H1 (cell line): ENCODE measurements at regions not wholly inside any gene's neighbourhood (a gene's known extent, or its start where the extent isn't known, plus 50 kb on each side); places are given as distances from the start of the nearest gene placed in this dataset.

ENCODE experiments used
- CTCF ChIA-PET: fragments of 300-600 bp; sonication (Branson Sonifier 250); formaldehyde crosslinking; loops from one replicate; lab custom pipeline; 2021; ENCODE audit not compliant: partially characterized antibody; lab: Charles Lee
- POLR2A ChIA-PET: fragments of 300-600 bp; sonication (Branson Sonifier 250); formaldehyde crosslinking; loops from one replicate; lab custom pipeline; 2021; ENCODE audit warnings: inconsistent platforms; ENCODE audit not compliant: partially characterized antibody; lab: Charles Lee
- DNase-seq, 2 experiments: peaks; one replicate each; pipeline versions ENCODE4 v3.0.0 to v3.0.0-alpha.2; 2010 to 2022; ENCODE audit warnings: low spot score in 2 of 2, low read depth in 1 of 2, mixed read lengths in 1 of 2
- FAIRE-seq: peaks from 2 replicates; lab custom pipeline; 2011; peaks lifted over from hg19 to GRCh38; lab: Jason Lieb, UNC
- H2AFZ ChIP-seq: 2 replicates; pipeline ENCODE4 v1.8.1; 2012; ENCODE audit warnings: low read length, inconsistent platforms
- H2AK5ac ChIP-seq: 2 replicates; pipeline ENCODE4 v1.6.1; 2013; ENCODE audit warnings: low read depth, low read length
- H2BK120ac ChIP-seq: replicated peaks from 2 replicates; pipeline ENCODE3; 2013; ENCODE audit warnings: low read depth, low read length, inconsistent platforms
- H2BK12ac ChIP-seq: 2 replicates; pipeline ENCODE4 v1.6.1; 2013; ENCODE audit warnings: low read depth, low read length
- H2BK15ac ChIP-seq: 2 replicates; pipeline ENCODE4 v1.6.1; 2013; ENCODE audit warnings: low read length
- H2BK20ac ChIP-seq: 2 replicates; pipeline ENCODE4 v1.6.1; 2013; ENCODE audit warnings: low read length
- H2BK5ac ChIP-seq: 2 replicates; pipeline ENCODE4 v1.6.1; 2013; ENCODE audit warnings: low read depth, low read length
- H3K14ac ChIP-seq: 2 replicates; pipeline ENCODE4 v1.6.1; 2013; ENCODE audit warnings: inconsistent platforms; ENCODE audit not compliant: insufficient read length
- H3K18ac ChIP-seq: 2 replicates; pipeline ENCODE4 v1.6.1; 2013; ENCODE audit warnings: low read length; ENCODE audit errors: extremely low read depth
- H3K23ac ChIP-seq: 2 replicates; pipeline ENCODE4 v1.6.1; 2013; ENCODE audit warnings: inconsistent platforms; ENCODE audit not compliant: insufficient read length
- H3K23me2 ChIP-seq: 2 replicates; pipeline ENCODE4 v1.6.1; 2013; ENCODE audit warnings: low read depth, low read length
- H3K27ac ChIP-seq: 2 replicates; pipeline ENCODE4 v1.6.1; 2011; ENCODE audit warnings: low read depth, low read length, inconsistent platforms
- H3K27me3 ChIP-seq, 4 experiments: replicated peaks in 1 of 4; 1 replicate in 1 of 4; 2 replicates in 3 of 4; pipeline versions ENCODE4 v1.6.1 to v1.8.1; 2011 to 2013; ENCODE audit warnings: low read length in 3 of 4, mild to moderate bottlenecking in 3 of 4, inconsistent platforms in 2 of 4, mixed read lengths in 2 of 4, moderate library complexity in 1 of 4; ENCODE audit not compliant: control insufficient read depth in 3 of 4, insufficient read depth in 3 of 4; ENCODE audit errors: extremely low read depth in 1 of 4
- H3K36me3 ChIP-seq, 4 experiments: 2 replicates each; pipeline versions ENCODE4 v1.6.1 to v1.8.1; 2011 to 2013; ENCODE audit warnings: mild to moderate bottlenecking in 4 of 4, low read length in 3 of 4, moderate library complexity in 2 of 4, control low read depth in 1 of 4, inconsistent platforms in 1 of 4; ENCODE audit not compliant: insufficient read depth in 4 of 4, control insufficient read depth in 2 of 4
- H3K4ac ChIP-seq: replicated peaks from 2 replicates; pipeline ENCODE3; 2013; ENCODE audit warnings: low read length, low read depth, mixed read lengths, inconsistent platforms; ENCODE audit not compliant: insufficient read length
- H3K4me1 ChIP-seq, 4 experiments: replicated peaks in 1 of 4; 1 replicate in 1 of 4; 2 replicates in 3 of 4; pipeline versions ENCODE4 v1.6.1 to v1.8.1; 2011 to 2013; ENCODE audit warnings: low read length in 3 of 4, inconsistent platforms in 2 of 4, mixed read lengths in 1 of 4; ENCODE audit not compliant: insufficient read depth in 4 of 4, control insufficient read depth in 3 of 4
- H3K4me2 ChIP-seq, 2 experiments: 2 replicates each; pipeline versions ENCODE4 v1.6.1 to v1.8.1; 2011 to 2013; ENCODE audit warnings: low read depth in 2 of 2, low read length in 2 of 2, control low read depth in 1 of 2, inconsistent platforms in 1 of 2, mild to moderate bottlenecking in 1 of 2; ENCODE audit not compliant: insufficient read depth in 1 of 2
- H3K4me3 ChIP-seq, 4 experiments: fragments of 200-600, 300-600 bp in 1 of 4; sonication (generic), shearing (Covaris generic), sonication (Bioruptor Twin) in 1 of 4; 2 replicates each; pipeline versions ENCODE4 v1.5.1 to v1.8.1; 2011 to 2016; ENCODE audit warnings: low read length in 4 of 4, low read depth in 3 of 4, control low read depth in 2 of 4, inconsistent platforms in 2 of 4, mild to moderate bottlenecking in 2 of 4, mixed read lengths in 1 of 4, moderate library complexity in 1 of 4; ENCODE audit not compliant: insufficient read depth in 2 of 4; ENCODE audit errors: extremely low read depth in 1 of 4
- H3K56ac ChIP-seq: replicated peaks from 2 replicates; pipeline ENCODE3; 2013; ENCODE audit warnings: low read depth, mild to moderate bottlenecking, mixed read lengths, low read length, inconsistent platforms; ENCODE audit not compliant: insufficient read length
- H3K79me1 ChIP-seq: 2 replicates; pipeline ENCODE4 v1.6.1; 2013; ENCODE audit warnings: low read depth, low read length, control low read depth
- H3K79me2 ChIP-seq, 2 experiments: 2 replicates each; pipeline versions ENCODE4 v1.6.1 to v1.8.1; 2012 to 2013; ENCODE audit warnings: low read length in 2 of 2, mild to moderate bottlenecking in 2 of 2, inconsistent platforms in 1 of 2; ENCODE audit not compliant: insufficient read depth in 2 of 2, control insufficient read depth in 1 of 2
- H3K9ac ChIP-seq, 4 experiments: replicated peaks in 1 of 4; 1 replicate in 1 of 4; 2 replicates in 3 of 4; pipeline versions ENCODE4 v1.6.1 to v1.8.1; 2011 to 2013; ENCODE audit warnings: low read depth in 3 of 4, low read length in 3 of 4, control low read depth in 2 of 4, mild to moderate bottlenecking in 2 of 4, moderate library complexity in 2 of 4, inconsistent platforms in 1 of 4; ENCODE audit errors: extremely low read depth in 1 of 4
- H3K9me3 ChIP-seq, 2 experiments: 2 replicates each; pipeline versions ENCODE4 v1.6.1 to v1.8.1; 2012 to 2013; ENCODE audit warnings: mild to moderate bottlenecking in 2 of 2, moderate library complexity in 2 of 2, control low read depth in 1 of 2, inconsistent platforms in 1 of 2, low read depth in 1 of 2, low read length in 1 of 2, mixed read lengths in 1 of 2; ENCODE audit not compliant: insufficient read depth in 2 of 2
- H4K20me1 ChIP-seq, 2 experiments: replicated peaks in 1 of 2; 2 replicates each; pipeline versions ENCODE3 to v1.8.1; 2011 to 2013; ENCODE audit warnings: inconsistent platforms in 2 of 2, low read length in 2 of 2, mild to moderate bottlenecking in 1 of 2; ENCODE audit not compliant: insufficient read depth in 2 of 2, control insufficient read depth in 1 of 2
- H4K5ac ChIP-seq: 2 replicates; pipeline ENCODE4 v1.6.1; 2013; ENCODE audit warnings: low read length, low read depth, mixed read lengths, inconsistent platforms; ENCODE audit not compliant: insufficient read length
- H4K8ac ChIP-seq: 2 replicates; pipeline ENCODE4 v1.8.0; 2013; ENCODE audit warnings: mild to moderate bottlenecking, moderate library complexity, low read length, inconsistent platforms; ENCODE audit not compliant: insufficient read depth; ENCODE audit errors: extremely low read depth
- H4K91ac ChIP-seq: replicated peaks from 2 replicates; pipeline ENCODE3; 2013; ENCODE audit warnings: low read length, mixed read lengths, inconsistent platforms; ENCODE audit not compliant: insufficient read length
- ZNF274 ChIP-seq: IDR thresholded peaks from 2 replicates; pipeline ENCODE4 v1.7.0; 2012; ENCODE audit warnings: low read length, borderline replicate concordance; ENCODE audit errors: extremely low read depth

DNA sequence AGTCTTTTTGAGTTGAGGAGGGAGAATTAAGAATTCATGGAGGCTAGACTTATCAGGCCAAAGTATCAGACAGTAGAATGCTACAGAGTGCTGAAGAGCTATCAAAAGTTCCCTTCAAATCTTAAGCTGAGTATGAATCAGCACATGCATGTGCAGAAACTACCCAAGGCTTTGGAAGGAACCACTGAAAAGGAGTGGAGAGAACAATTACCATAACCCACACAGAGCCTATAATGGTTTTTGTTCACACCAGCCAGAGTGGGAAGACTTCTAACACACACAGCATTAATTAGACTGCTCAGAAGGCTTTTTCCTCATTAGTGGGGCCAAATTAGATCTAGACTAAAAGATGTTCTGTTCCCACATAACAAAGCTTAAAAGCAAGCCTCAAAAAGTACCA is 83.7 kb upstream of the SLC6A11 start:
- Histone ChIP-seq H4K8ac (no peak overlapping the region), H3K4me1 (no peaks in the 10 kb centered on the region), H3K18ac (no peak overlapping the region), H3K79me2 (no peaks in the 10 kb centered on the region), H3K14ac (no peak overlapping the region), H3K23ac (no peak overlapping the region), H3K4me3 (no peak overlapping the region), H3K56ac (no peak overlapping the region), H3K9ac (no peak overlapping the region), H3K4ac (no peak overlapping the region), H4K5ac (no peak overlapping the region), H3K4me2 (no peak overlapping the region), H3K36me3 (no peaks in the 10 kb centered on the region), H2AFZ (no peak overlapping the region), H3K27me3 (peaks cover 0 to 3% (median 0%) of the 10 kb centered on the region in 4 experiments; a peak in 1 of 7 replicates), H2BK5ac (no peak overlapping the region), H3K27ac (no peak overlapping the region), H4K20me1 (no peaks in the 10 kb centered on the region), H2BK12ac (no peak overlapping the region), H2AK5ac (no peak overlapping the region), H3K9me3 (peaks cover 6 to 17% of the 10 kb centered on the region in 2 experiments; a peak in 3 of 4 replicates)
- CTCF ChIA-PET: interaction anchor here (1.0 to 1.4 kb wide), 3 partner anchors 23 to 28 kb away, joined by 3 read pairs; no protein-coding TSS in a partner anchor
- no peak for TF ChIP-seq ZNF274
- TF ChIP-seq, all 59 proteins: peak for 0
- Histone ChIP-seq H4K91ac (no peak overlapping the region), H3K79me1 (no peaks in the 10 kb centered on the region), H3K23me2 (peaks cover 2% of the 10 kb centered on the region; the same call in 1 of the 2 replicates), H2BK15ac (no peak overlapping the region), H2BK120ac (no peak overlapping the region), H2BK20ac (no peak overlapping the region)
- DNase-seq (no peak), FAIRE-seq (no peak)
- POLR2A ChIA-PET: no interaction called here
